AG04450 (cell line): ENCODE measurements at regions not wholly inside any gene's neighbourhood (a gene's known extent, or its start where the extent isn't known, plus 50 kb on each side); places are given as distances from the start of the nearest gene placed in this dataset.
"Not testable (repeated sequence)": the region's sequence is repeated elsewhere in the genome, so short reads cannot be mapped to it uniquely, and the experiment has no call there.

Experiments used
- CTCF ChIA-PET: fragments of 300-600, 350-600 bp; formaldehyde crosslinking; extraction: SDS; loops from one replicate; lab custom pipeline; 2022; ENCODE audit warnings: antibody characterized with exemption, inconsistent platforms; lab: Charles Lee
- POLR2A ChIA-PET: fragments of 350-600 bp; formaldehyde crosslinking; extraction: SDS; loops from one replicate; lab custom pipeline; 2021; ENCODE audit warnings: antibody characterized with exemption, inconsistent platforms; lab: Yijun Ruan, JAX
- DNase-seq: peaks from one replicate; pipeline ENCODE4 v3.0.0-alpha.2; 2011; ENCODE audit warnings: low read depth, low spot score
- H3K27ac ChIP-seq: one replicate; pipeline ENCODE4 v1.5.1; 2012; ENCODE audit warnings: low read depth, low read length, control low read depth
- H3K27me3 ChIP-seq: one replicate; pipeline ENCODE4 v1.6.0; 2012; ENCODE audit warnings: low read length; ENCODE audit not compliant: control insufficient read depth, insufficient read depth
- H3K4me3 ChIP-seq: 2 replicates; pipeline ENCODE4 v1.5.1; 2011; ENCODE audit warnings: mild to moderate bottlenecking, low read depth, low read length, control low read depth
- H3K9me3 ChIP-seq: 2 replicates; pipeline ENCODE4 v1.5.1; 2012; ENCODE audit warnings: low read length; ENCODE audit not compliant: control insufficient read depth, insufficient read depth
- CTCF ChIP-seq: IDR thresholded peaks from 2 replicates; pipeline ENCODE4 v1.5.1; 2011; ENCODE audit warnings: low read depth, low read length, control low read depth, inconsistent platforms

DNA sequence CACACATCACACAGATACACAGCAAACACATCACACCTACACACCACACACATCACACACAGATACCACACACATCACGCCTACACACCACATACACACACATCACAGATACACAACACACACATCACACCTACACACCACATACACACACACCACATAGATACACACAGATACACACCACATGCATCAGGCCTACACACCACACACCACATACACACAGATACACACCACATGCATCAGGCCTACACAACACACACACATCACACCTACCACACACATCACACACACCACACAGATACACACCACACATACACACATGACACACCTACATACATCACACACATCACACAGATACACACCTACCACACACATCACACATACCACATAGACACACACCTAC, 158.8 kb downstream of the NDUFA10 start:
- Histone ChIP-seq H3K27ac (no peak overlapping the region), H3K9me3 (peaks cover 66% of the 10 kb centered on the region), H3K27me3 (no peaks in the 10 kb centered on the region), H3K4me3 (no peak overlapping the region)
- TF ChIP-seq CTCF = no peak
- ChIA-PET CTCF (no interaction called here), POLR2A (no interaction called here)
- no peak for DNase-seq

- not testable (repeated sequence) for H3K27me3 ChIP-seq, H3K4me3 ChIP-seq
Observed at GRCh38 chr2:239865856-239866255, 159.3 kb downstream of the NDUFA10 start.

DNA sequence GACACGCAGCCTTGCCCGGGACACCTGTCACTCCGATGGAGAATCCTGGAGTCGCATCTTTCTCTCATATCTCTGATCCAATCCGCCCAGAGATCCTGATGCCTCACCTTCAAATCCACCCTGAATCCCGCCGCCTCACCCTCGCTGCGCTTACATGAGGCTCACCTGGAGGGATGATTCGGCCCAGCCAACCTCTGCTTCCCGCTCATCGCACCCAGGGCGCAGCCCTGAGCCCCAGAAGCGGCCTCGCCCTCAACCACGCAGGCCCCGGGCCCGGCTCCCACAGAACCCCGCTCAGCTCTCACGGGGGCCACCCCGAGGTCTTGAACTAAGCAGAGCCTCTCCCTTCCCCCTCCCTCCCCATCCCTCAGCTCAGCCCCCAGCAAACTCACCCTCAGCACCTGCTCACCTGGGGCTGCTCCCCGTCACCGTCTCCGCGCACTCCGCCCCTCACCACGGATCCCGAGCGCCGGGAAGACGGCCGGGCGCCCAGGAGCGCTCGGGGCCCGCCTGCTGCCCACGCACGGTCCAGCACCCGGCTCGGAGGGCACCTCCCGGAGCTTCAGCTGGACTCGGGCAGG, 160.0 kb downstream of the NDUFA10 start:
- peaks cover 58% of the 10 kb centered on the region for H3K9me3 ChIP-seq
- ChIA-PET POLR2A (no interaction called here), CTCF (no interaction called here)
- no peak for TF ChIP-seq CTCF
- no peak overlapping the region for H3K27ac ChIP-seq
- H3K27me3 ChIP-seq = no peaks in the 10 kb centered on the region
- H3K4me3 ChIP-seq = no peak overlapping the region
- no peak for DNase-seq

More at GRCh38 chr2:239865856-239866255, 159.3 kb downstream of the NDUFA10 start:
- DNase-seq, H3K27ac ChIP-seq, POLR2A ChIA-PET, CTCF ChIA-PET: not testable (repeated sequence)
- H3K9me3 ChIP-seq = peaks cover 65% of the 10 kb centered on the region

GRCh38 chr2:239864247-239865058, 160.7 kb downstream of the NDUFA10 start:
- H3K4me3 ChIP-seq = no peak overlapping the region
- TF ChIP-seq CTCF = no peak
- DNase-seq = no peak
- peaks cover 51% of the 10 kb centered on the region for H3K9me3 ChIP-seq
- ChIA-PET POLR2A (no interaction called here), CTCF (no interaction called here)
- H3K27ac ChIP-seq = no peak overlapping the region
- H3K27me3 ChIP-seq = no peaks in the 10 kb centered on the region

DNA sequence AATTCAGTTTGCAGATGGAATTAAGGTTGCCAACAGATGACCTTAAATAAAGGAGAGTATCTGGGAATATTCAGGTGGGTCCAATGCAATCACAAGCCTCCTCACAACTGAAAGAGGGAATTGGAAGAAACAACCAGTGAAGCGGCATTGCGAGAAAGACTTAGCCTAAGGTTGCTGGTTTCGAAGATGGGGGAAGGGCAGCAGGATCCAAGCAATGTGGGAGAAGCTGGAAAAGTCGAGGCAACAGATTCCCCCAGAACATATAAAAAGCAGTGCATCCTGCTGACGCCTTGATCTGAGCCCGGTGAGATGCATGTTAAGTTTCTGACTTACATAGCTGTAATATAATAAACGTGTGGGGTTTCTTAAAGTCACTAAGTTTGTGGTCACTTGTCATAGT, 162.5 kb downstream of the NDUFA10 start:
- TF ChIP-seq CTCF = no peak
- Histone ChIP-seq H3K4me3 (no peak overlapping the region), H3K27ac (no peak overlapping the region), H3K9me3 (peaks cover 37% of the 10 kb centered on the region), H3K27me3 (no peaks in the 10 kb centered on the region)
- CTCF ChIA-PET = interaction anchor here (0.6 kb wide), 1 partner anchor 101 kb away, joined by 3 read pairs; no protein-coding TSS in a partner anchor
- DNase-seq = no peak
- POLR2A ChIA-PET = no interaction called here
